Activated CD4-positive, CD25-positive, alpha-beta regulatory T cell treated with anti-CD3 and anti-CD28 coated beads, Interleukin-2, amount 50 U/mL, for 72 hours (primary cell): ENCODE measurements at regions not wholly inside any gene's neighbourhood (a gene's known extent, or its start where the extent isn't known, plus 50 kb on each side); places are given as distances from the start of the nearest gene placed in this dataset.

ENCODE experiments used
- DNase-seq: peaks from one replicate; pipeline ENCODE4 v3.0.0; 2021

- no peak for DNase-seq
Observed at GRCh38 chr6:164417537-164418261, 891.7 kb downstream of the C6orf118 start.

GRCh38 chr6:164415832-164416563 is 893.4 kb downstream of the C6orf118 start:
- DNase-seq: no peak

GRCh38 chr6:164414695-164415094 is 894.7 kb downstream of the C6orf118 start:
- DNase-seq: no peak

GRCh38 chr6:164412566-164412965 is 896.8 kb downstream of the C6orf118 start:
- DNase-seq: no peak

- DNase-seq: no peak
Observed at GRCh38 chr6:164410017-164410416, 899.4 kb downstream of the C6orf118 start.

GRCh38 chr6:164409309-164410009 is 899.9 kb downstream of the C6orf118 start:
- DNase-seq: no peak

- DNase-seq: no peak
Observed at GRCh38 chr6:164408868-164409267, 900.5 kb downstream of the C6orf118 start.

- DNase-seq: no peak
Observed at GRCh38 chr6:164404812-164405488, 904.5 kb downstream of the C6orf118 start.

- no peak for DNase-seq
Observed at GRCh38 chr6:164401871-164402270, 907.5 kb downstream of the C6orf118 start.

- DNase-seq: no peak
Observed at GRCh38 chr6:164398647-164399046, 910.8 kb downstream of the C6orf118 start.

- DNase-seq: no peak
Observed at GRCh38 chr6:164396071-164397047, 913.0 kb downstream of the C6orf118 start.

- no peak for DNase-seq
Observed at GRCh38 chr6:164379795-164380194, 929.6 kb downstream of the C6orf118 start.

GRCh38 chr6:164378330-164378729 is 931.1 kb downstream of the C6orf118 start:
- no peak for DNase-seq

GRCh38 chr6:164377348-164377918 is 932.0 kb downstream of the C6orf118 start:
- DNase-seq: no peak

- no peak for DNase-seq
Observed at GRCh38 chr6:164370773-164371172, 938.6 kb downstream of the C6orf118 start.

GRCh38 chr6:164359441-164359840 is 944.9 kb downstream of the QKI start:
- DNase-seq: no peak

GRCh38 chr6:164359036-164359435 is 944.5 kb downstream of the QKI start:
- no peak for DNase-seq

- no peak for DNase-seq
Observed at GRCh38 chr6:164356814-164357213, 942.3 kb downstream of the QKI start.

- DNase-seq: no peak
Observed at GRCh38 chr6:164347455-164347854, 932.9 kb downstream of the QKI start.

GRCh38 chr6:164346631-164347030 is 932.1 kb downstream of the QKI start:
- no peak for DNase-seq

- DNase-seq: no peak
Observed at GRCh38 chr6:164345806-164346496, 931.4 kb downstream of the QKI start.
